Kidney epithelial cell (primary cell): ENCODE measurements at regions not wholly inside any gene's neighbourhood (a gene's known extent, or its start where the extent isn't known, plus 50 kb on each side); places are given as distances from the start of the nearest gene placed in this dataset.

Source experiments
- DNase-seq: peaks from one replicate; pipeline ENCODE4 v3.0.0-alpha.2; 2010; ENCODE audit warnings: low read depth
- H3K27me3 ChIP-seq: 2 replicates; pipeline ENCODE4 v1.6.0; 2011; ENCODE audit warnings: low read length; ENCODE audit not compliant: control insufficient read depth, insufficient read depth
- H3K36me3 ChIP-seq: 2 replicates; pipeline ENCODE4 v1.5.1; 2011; ENCODE audit warnings: low read length; ENCODE audit not compliant: control insufficient read depth, insufficient read depth
- H3K4me3 ChIP-seq: 2 replicates; pipeline ENCODE4 v1.5.1; 2011; ENCODE audit warnings: low read depth, mild to moderate bottlenecking, control low read depth, low read length
- CTCF ChIP-seq: IDR thresholded peaks from 2 replicates; pipeline ENCODE4 v1.5.1; 2011; ENCODE audit warnings: mild to moderate bottlenecking, moderate library complexity, low read length, control low read depth, inconsistent platforms; ENCODE audit not compliant: insufficient read depth, poor library complexity, severe bottlenecking

GRCh38 chr14:71833476-71833875 lies 98.8 kb upstream of the RGS6 start:
- no peak for TF ChIP-seq CTCF
- DNase-seq = no peak
- H3K36me3 ChIP-seq = no peaks in the 10 kb centered on the region
- no peak overlapping the region for H3K4me3 ChIP-seq
- no peaks in the 10 kb centered on the region for H3K27me3 ChIP-seq

- H3K4me3 ChIP-seq = no peak overlapping the region
- H3K27me3 ChIP-seq = no peaks in the 10 kb centered on the region
- H3K36me3 ChIP-seq = no peaks in the 10 kb centered on the region
- DNase-seq = no peak
- TF ChIP-seq CTCF = no peak
These were observed 97.7 kb upstream of the RGS6 start for GRCh38 chr14:71834284-71835204.

GRCh38 chr14:71852181-71852580 lies 80.0 kb upstream of the RGS6 start:
- DNase-seq = no peak
- Histone ChIP-seq H3K27me3 (no peaks in the 10 kb centered on the region), H3K36me3 (no peaks in the 10 kb centered on the region), H3K4me3 (no peak overlapping the region)
- TF ChIP-seq CTCF = no peak

- no peaks in the 10 kb centered on the region for H3K27me3 ChIP-seq
- H3K36me3 ChIP-seq = no peaks in the 10 kb centered on the region
- peak; percentile 72 for TF ChIP-seq CTCF
- DNase-seq = peak; percentile 5
- H3K4me3 ChIP-seq = no peak overlapping the region
These were observed 76.7 kb upstream of the RGS6 start for GRCh38 chr14:71855399-71856036.

GRCh38 chr14:71856199-71856919 lies 75.9 kb upstream of the RGS6 start:
- DNase-seq = no peak
- no peaks in the 10 kb centered on the region for H3K36me3 ChIP-seq
- H3K4me3 ChIP-seq = no peak overlapping the region
- TF ChIP-seq CTCF = no peak
- H3K27me3 ChIP-seq = no peaks in the 10 kb centered on the region
